ENCODE measurements at regions not wholly inside any gene's neighbourhood (a gene's known extent, or its start where the extent isn't known, plus 50 kb on each side); places are given as distances from the start of the nearest gene placed in this dataset.

GRCh38 chr18:45374878-45375630 lies 240.2 kb upstream of the SLC14A2 start:
- no peak for DNase-seq (ENCODE audit: low read depth in 1 of 2, low spot score in 1 of 2)

DNA sequence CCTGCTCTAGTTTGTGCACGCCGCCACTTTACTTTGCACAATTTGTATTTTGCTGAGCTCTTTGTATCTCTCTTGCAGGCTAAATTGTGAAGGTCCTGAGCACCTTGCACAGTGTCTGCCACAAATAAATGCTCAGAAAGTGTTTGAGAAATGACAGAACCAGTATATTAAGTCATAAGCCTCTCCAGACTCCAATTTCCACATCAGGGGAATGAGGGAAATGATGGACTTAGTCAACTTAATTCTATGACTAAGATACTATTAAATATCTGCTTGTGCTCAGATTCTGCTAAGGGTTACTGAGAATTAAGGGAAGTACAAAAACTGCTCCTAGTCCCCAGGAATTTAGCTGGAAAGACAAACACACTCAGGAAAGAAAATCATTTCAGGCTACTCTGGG lies 239.1 kb upstream of the SLC14A2 start:
- no peak for DNase-seq (ENCODE audit: low read depth in 1 of 2, low spot score in 1 of 2)

GRCh38 chr18:45378308-45378707 lies 237.0 kb upstream of the SLC14A2 start:
- DNase-seq (ENCODE audit: low read depth in 1 of 2, low spot score in 1 of 2), result no peak

DNA sequence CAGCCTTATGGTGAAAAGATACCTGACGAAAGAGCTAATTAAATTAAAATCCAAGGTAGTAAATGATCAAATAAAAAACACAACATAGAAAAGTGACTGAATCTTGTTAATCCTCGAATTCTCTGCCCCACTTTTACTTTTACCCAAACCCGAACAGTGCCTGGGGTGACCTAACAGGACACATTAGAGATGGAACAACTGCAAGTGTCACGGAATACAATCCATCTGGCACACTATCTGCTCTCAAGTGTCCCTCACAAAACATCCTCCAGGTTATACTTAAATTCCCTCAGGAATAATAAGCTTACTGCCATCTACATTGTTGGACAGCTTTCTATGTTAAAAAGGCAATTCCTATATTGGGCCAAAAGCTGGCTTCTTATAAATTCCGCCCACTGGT lies 236.3 kb upstream of the SLC14A2 start:
- DNase-seq (ENCODE audit: low read depth in 1 of 2, low spot score in 1 of 2), result no peak

- no peak for DNase-seq (ENCODE audit: low read depth in 1 of 2, low spot score in 1 of 2)
Measured at GRCh38 chr18:45379903-45380302, 235.4 kb upstream of the SLC14A2 start.

GRCh38 chr18:45381282-45381681 lies 234.0 kb upstream of the SLC14A2 start:
- no peak for DNase-seq (ENCODE audit: low read depth in 1 of 2, low spot score in 1 of 2)

- no peak for DNase-seq (ENCODE audit: low read depth in 1 of 2, low spot score in 1 of 2)
Measured at GRCh38 chr18:45383228-45383627, 232.0 kb upstream of the SLC14A2 start.

- no peak for DNase-seq (ENCODE audit: low read depth in 1 of 2, low spot score in 1 of 2)
Measured at GRCh38 chr18:45384137-45384961, 230.9 kb upstream of the SLC14A2 start.

- no peak for DNase-seq (ENCODE audit: low read depth in 1 of 2, low spot score in 1 of 2)
Measured at GRCh38 chr18:45384962-45385315, 230.3 kb upstream of the SLC14A2 start.

DNA sequence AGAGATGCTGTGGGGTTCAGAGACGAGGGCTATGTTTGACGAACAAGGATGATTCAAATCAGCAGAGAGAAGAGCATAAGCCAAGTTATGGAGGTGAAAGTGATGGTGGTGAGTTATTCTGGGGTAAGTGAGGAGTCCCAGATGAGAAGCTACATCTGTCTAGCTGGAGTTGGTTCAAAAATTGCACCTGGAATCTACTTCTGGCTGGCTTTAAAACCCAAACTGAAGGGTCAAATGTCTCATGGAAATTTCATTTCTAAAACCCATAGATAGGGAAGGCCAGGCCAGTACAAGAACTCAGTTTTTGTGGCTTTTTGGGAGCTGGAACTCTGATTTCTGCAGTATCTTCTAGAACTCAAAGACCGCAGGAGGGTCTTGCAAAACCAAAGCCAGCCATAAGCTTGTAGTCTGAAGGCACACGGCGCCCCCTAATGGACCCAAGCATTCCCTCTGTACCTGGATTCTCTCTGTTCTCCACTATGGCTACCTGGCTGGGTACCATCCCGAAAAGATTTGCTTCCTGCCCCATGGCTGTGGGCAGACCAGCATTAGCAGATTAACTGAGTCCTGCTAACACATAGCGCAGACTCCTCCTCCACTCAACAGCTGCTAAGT lies 229.1 kb upstream of the SLC14A2 start:
- DNase-seq (ENCODE audit: low read depth in 1 of 2, low spot score in 1 of 2), result no peak

DNA sequence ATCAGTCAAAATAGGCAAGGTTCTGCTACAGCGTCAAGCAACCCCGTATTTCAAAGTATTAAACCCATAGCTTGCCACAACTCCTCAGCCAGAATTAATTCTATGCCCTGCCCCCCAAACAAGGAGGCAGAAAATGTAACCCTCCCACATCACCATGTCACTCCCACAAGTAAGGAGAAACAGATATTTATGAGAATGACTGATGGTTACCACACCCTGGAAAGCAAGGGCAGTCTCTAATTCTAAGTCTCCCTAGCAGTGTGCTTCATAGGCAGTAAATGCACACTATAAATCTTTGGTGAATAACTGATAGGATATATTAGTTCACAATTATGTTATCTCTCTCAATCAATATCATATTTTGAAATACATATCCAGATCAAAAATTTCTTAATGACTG lies 228.0 kb upstream of the SLC14A2 start:
- no peak for DNase-seq (ENCODE audit: low read depth in 1 of 2, low spot score in 1 of 2)

DNA sequence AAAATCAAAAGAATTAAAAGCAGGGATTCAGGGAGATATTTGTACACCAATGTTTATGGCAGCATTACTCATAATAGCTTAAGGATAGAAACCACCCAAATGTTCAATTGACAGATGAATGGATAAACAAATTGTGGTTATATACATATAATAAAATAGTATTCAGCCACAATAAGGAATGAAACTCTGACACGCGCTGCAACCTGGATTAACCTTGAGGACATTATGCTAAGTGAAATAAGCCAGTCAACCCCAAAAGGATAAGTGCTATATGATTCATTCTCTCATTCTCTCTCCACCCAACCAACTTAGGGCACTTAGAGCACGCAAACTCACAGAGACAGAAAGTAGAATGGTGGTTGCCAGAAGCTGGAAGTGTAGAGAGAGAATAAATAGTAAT lies 216.8 kb upstream of the SLC14A2 start:
- no peak for DNase-seq (ENCODE audit: low read depth in 1 of 2, low spot score in 1 of 2)

DNA sequence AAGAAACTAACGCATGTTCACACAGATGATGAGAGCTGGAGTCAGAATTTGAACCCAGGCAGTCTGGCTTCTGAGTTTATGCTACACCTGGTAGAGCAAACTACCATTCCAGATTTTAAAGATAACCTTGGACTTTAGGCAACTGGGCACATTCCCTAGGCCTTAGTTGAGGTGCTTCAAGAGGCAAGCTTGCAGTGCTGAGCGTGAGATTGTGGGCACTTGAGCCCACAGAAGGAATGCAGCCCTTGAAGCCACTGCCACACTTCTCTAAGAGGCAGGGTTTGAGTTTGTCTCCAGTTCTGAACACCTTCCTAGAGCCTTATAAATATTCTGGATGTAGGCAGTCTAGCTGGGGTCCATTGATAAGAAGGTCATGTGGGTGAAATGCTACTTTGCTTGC lies 216.1 kb upstream of the SLC14A2 start:
- no peak for DNase-seq (ENCODE audit: low read depth in 1 of 2, low spot score in 1 of 2)

GRCh38 chr18:45399643-45400042 lies 215.6 kb upstream of the SLC14A2 start:
- DNase-seq (ENCODE audit: low read depth in 1 of 2, low spot score in 1 of 2), result no peak

- no peak for DNase-seq (ENCODE audit: low read depth in 1 of 2, low spot score in 1 of 2)
Measured at GRCh38 chr18:45402485-45403056, 212.7 kb upstream of the SLC14A2 start.

- no peak for DNase-seq (ENCODE audit: low read depth in 1 of 2, low spot score in 1 of 2)
Measured at GRCh38 chr18:45403341-45404049, 211.8 kb upstream of the SLC14A2 start.

GRCh38 chr18:45408218-45408617 lies 207.1 kb upstream of the SLC14A2 start:
- DNase-seq (ENCODE audit: low read depth in 1 of 2, low spot score in 1 of 2), result no peak

- no peak for DNase-seq (ENCODE audit: low read depth in 1 of 2, low spot score in 1 of 2)
Measured at GRCh38 chr18:45409971-45410370, 205.3 kb upstream of the SLC14A2 start.

GRCh38 chr18:45412577-45412976 lies 202.7 kb upstream of the SLC14A2 start:
- DNase-seq (ENCODE audit: low read depth in 1 of 2, low spot score in 1 of 2), result no peak

GRCh38 chr18:45413180-45413836 lies 202.0 kb upstream of the SLC14A2 start:
- DNase-seq (ENCODE audit: low read depth in 1 of 2, low spot score in 1 of 2), result no peak

GRCh38 chr18:45415614-45416013 lies 199.7 kb upstream of the SLC14A2 start:
- no peak for DNase-seq (ENCODE audit: low read depth in 1 of 2, low spot score in 1 of 2)

All from stimulated activated CD4-positive, alpha-beta T cell treated with anti-CD3 and anti-CD28 coated beads, Interleukin-15, amount 100 ng/mL, for 1 hour (primary cell).